Ectodermal cell (in vitro differentiated cells): ENCODE measurements at regions not wholly inside any gene's neighbourhood (a gene's known extent, or its start where the extent isn't known, plus 50 kb on each side); places are given as distances from the start of the nearest gene placed in this dataset.

Source experiments
- H3K27ac ChIP-seq: 2 replicates; pipeline ENCODE4 v1.7.0; 2013; ENCODE audit warnings: mild to moderate bottlenecking, low read depth, low read length; ENCODE audit not compliant: insufficient read depth, poor library complexity, severe bottlenecking
- H3K27me3 ChIP-seq: 2 replicates; pipeline ENCODE4 v1.7.0; 2013; ENCODE audit warnings: mild to moderate bottlenecking, low read length; ENCODE audit not compliant: insufficient read depth, control insufficient read depth, poor library complexity, severe bottlenecking
- H3K36me3 ChIP-seq: one replicate; pipeline ENCODE4 v1.7.0; 2013; ENCODE audit warnings: low read length; ENCODE audit not compliant: control insufficient read depth, insufficient read depth
- H3K4me1 ChIP-seq: one replicate; pipeline ENCODE4 v1.7.0; 2013; ENCODE audit warnings: low read length; ENCODE audit not compliant: control insufficient read depth, insufficient read depth
- H3K4me3 ChIP-seq: 2 replicates; pipeline ENCODE4 v1.7.0; 2013; ENCODE audit warnings: low read depth, low read length, control low read depth; ENCODE audit not compliant: insufficient read depth
- H3K9me3 ChIP-seq: 2 replicates; pipeline ENCODE4 v1.7.0; 2013; ENCODE audit warnings: mild to moderate bottlenecking, low read length, moderate library complexity; ENCODE audit not compliant: control insufficient read depth
- WGBS, 2 experiments: methylation state at CpG; one replicate each; pipeline ENCODE4 v1.1.7; 2013; ENCODE audit warnings: missing lambda C conversion rate in 2 of 2; 5-methylcytosine and 5-hydroxymethylcytosine counted together

DNA sequence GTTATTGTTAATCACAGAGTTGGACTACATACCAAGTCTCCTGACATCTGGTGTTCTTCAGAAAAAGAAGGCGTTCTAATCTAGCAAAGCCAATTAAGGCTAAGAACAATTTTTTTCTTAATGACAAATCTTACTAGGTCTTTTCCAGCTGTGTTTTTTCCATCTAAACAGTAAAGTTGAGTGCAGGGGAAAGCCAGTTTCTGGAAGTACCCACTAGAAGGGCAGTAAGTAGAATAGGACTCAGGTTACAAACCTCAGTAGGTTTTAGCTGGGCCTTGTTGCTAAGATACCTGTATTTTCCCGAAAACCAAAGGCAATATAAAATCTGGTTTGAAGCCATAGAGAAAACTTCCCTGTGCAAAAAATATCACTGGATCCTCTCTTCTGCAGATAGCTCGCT lies 351.9 kb downstream of the ETS1 start:
- no peak overlapping the region for H3K27ac ChIP-seq
- H3K9me3 ChIP-seq = no peaks in the 10 kb centered on the region
- WGBS, 2 experiments = 83 to 93% methylated on average over 3 of the region's 3 CpGs
- H3K4me1 ChIP-seq = peaks cover 6% of the 10 kb centered on the region
- no peaks in the 10 kb centered on the region for H3K36me3 ChIP-seq
- no peaks in the 10 kb centered on the region for H3K27me3 ChIP-seq
- no peak overlapping the region for H3K4me3 ChIP-seq

DNA sequence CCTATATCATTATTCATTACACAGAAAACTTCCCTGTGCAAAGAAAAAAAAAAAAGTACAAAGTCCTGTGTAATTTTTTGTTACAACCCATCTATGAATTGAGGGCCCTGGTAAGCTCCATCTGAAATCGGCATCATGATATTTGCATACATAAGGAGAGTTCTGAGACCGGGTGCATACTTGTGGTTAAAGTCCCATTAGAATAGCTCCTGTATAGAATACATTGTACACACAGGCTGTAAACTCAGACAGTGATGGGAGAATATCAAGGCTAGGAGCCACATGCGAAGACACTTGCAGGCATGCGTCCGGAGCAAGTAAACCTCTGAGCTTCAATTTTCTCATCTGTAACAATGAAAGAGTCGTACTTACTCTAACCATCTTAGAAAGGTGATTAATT lies 353.2 kb downstream of the ETS1 start:
- Histone ChIP-seq H3K4me3 (no peak overlapping the region), H3K36me3 (no peaks in the 10 kb centered on the region), H3K4me1 (peaks cover 6% of the 10 kb centered on the region), H3K27me3 (no peaks in the 10 kb centered on the region), H3K9me3 (no peaks in the 10 kb centered on the region), H3K27ac (no peak overlapping the region)
- WGBS, 2 experiments = 97% methylated on average over 5 to 6 of the region's 6 CpGs

DNA sequence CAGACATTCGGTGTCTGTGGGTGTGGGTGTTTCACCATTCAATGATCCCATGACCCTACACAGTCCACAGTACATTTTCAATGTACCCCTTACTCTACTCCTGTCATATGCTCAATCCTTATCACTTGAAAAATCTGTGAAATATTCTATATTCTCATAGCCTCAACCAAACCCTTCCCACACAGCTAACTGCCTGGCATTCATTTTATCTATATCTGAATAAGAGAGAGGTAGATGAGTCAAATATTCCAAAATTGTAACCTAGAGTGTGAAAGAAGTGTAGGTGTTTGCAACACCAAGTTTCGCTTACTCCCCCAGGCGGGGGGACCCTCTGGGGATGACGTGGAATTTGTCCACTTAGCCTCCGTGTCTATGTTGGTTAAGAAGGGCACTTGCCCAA lies 354.8 kb downstream of the ETS1 start:
- no peak overlapping the region for H3K4me3 ChIP-seq
- no peak overlapping the region for H3K27ac ChIP-seq
- 83 to 86% methylated on average over 5 of the region's 5 CpGs for WGBS, 2 experiments
- H3K36me3 ChIP-seq = no peaks in the 10 kb centered on the region
- H3K4me1 ChIP-seq = peaks cover 6% of the 10 kb centered on the region
- no peaks in the 10 kb centered on the region for H3K9me3 ChIP-seq
- H3K27me3 ChIP-seq = no peaks in the 10 kb centered on the region

DNA sequence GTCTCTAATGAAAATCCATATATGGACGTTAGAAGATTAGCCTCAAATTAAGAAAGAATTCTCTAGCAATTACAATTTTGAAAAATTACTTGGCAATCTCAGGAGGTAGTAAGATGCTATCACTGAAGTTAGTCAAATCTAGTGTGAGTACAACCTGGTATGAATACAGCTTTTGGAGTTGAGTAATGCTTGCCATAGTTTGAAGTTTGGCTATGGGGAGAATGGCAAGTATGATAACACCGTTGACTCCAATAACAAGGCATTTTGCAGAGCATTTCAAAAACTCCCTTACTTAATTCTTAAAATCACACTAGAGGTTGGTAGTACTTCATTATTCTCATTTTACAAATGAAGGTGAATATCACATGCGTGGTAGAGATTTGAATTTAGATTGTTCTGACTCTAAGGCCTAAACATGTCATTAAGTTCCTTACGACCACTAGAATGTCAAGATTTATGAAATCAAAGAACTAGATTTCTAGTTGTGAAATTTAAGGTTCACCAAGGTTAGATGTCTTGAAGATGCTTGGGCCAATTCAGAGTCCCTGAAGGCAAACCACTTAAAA lies 355.4 kb downstream of the ETS1 start:
- H3K27me3 ChIP-seq = no peaks in the 10 kb centered on the region
- WGBS, 2 experiments = 96% methylated on average over 3 of the region's 4 CpGs
- no peak overlapping the region for H3K27ac ChIP-seq
- H3K4me3 ChIP-seq = no peak overlapping the region
- H3K9me3 ChIP-seq = no peaks in the 10 kb centered on the region
- H3K4me1 ChIP-seq = peaks cover 6% of the 10 kb centered on the region
- H3K36me3 ChIP-seq = no peaks in the 10 kb centered on the region

DNA sequence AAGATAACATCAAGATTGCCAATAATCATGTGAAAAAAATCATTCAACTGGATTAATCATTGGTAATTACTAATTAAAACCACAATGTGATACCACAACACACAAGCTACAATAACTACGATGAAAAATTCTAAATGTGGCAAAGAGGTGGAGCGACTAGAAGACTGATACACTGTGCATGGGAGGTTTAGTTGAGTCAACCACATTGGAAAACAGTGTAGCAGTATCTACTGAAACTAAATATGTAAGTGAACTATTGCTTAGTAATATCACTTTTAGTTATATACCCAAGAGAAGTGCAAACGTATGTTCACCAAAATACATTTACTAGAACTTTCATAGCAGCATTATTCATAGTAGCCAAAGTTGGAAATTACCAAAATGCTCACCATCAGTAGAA lies 359.9 kb downstream of the ETS1 start:
- 93 to 96% methylated on average over 2 to 3 of the region's 3 CpGs for WGBS, 2 experiments
- no peaks in the 10 kb centered on the region for H3K27me3 ChIP-seq
- no peak overlapping the region for H3K27ac ChIP-seq
- no peaks in the 10 kb centered on the region for H3K9me3 ChIP-seq
- H3K36me3 ChIP-seq = no peaks in the 10 kb centered on the region
- no peaks in the 10 kb centered on the region for H3K4me1 ChIP-seq
- no peak overlapping the region for H3K4me3 ChIP-seq

DNA sequence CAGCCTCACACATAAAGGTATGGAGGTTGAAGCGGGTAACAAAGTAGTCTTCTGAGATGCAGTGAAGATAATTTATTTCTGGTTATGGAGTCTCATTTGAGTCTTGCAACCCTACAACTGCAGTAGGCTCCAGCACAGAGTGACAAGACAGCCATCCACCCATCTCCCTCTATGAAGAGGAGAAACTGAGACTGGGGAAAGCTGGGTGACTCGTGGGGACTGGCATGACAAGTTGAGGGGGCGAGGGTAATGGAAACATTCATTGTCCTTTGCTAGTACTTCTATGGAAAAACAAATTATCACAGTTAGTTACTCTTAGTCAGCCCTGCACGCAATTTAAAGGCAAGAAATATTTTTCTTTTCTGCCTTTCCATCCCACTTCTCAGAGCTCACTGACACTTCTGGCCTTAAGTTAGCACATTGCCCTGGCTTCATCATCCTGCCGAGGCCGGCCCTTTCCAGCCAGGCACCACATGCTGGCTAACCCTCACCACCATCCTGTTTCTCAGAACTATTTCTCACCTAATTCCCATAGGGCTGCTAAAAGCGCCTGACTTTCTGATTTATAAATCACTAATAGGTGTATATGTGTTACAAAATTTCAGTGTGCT lies 361.1 kb downstream of the ETS1 start:
- Histone ChIP-seq H3K9me3 (no peaks in the 10 kb centered on the region), H3K27me3 (no peaks in the 10 kb centered on the region), H3K4me3 (no peak overlapping the region), H3K36me3 (no peaks in the 10 kb centered on the region), H3K27ac (no peak overlapping the region), H3K4me1 (no peaks in the 10 kb centered on the region)
- 87% methylated on average over 6 to 7 of the region's 7 CpGs for WGBS, 2 experiments

DNA sequence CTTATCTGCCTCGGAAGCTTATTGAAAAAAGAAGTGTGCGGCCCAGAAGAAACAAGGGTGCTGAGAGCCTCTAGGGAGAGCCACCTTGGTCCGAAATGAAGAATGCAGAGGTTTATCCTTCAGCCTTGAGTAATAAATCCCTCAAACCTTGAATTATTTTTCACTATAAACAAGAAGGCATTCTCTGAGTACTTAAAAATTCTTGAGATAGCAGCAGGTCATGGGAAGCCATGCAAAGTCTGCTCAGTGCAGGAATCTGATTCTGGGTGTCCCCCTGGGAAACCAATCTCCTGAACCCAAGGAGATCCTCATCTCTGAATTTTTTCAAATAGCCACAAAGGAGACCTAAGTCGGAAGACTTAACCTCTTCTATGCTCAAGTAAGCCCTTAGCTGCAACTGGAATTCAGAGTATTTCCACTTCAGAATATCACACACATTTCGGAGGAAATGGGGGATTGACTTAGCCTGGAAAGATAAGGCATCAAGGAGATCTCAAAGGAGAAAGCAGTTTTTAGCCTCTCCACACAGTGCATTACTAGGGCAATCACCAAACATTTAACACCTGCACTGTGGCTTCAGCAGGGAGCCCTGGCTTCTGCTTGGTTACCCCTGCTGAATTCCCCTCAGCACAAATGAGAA lies 365.0 kb downstream of the ETS1 start:
- H3K27ac ChIP-seq = no peak overlapping the region
- H3K4me3 ChIP-seq = no peak overlapping the region
- no peaks in the 10 kb centered on the region for H3K27me3 ChIP-seq
- 88 to 93% methylated on average over 5 of the region's 5 CpGs for WGBS, 2 experiments
- H3K9me3 ChIP-seq = no peaks in the 10 kb centered on the region
- H3K36me3 ChIP-seq = no peaks in the 10 kb centered on the region
- H3K4me1 ChIP-seq = no peaks in the 10 kb centered on the region

DNA sequence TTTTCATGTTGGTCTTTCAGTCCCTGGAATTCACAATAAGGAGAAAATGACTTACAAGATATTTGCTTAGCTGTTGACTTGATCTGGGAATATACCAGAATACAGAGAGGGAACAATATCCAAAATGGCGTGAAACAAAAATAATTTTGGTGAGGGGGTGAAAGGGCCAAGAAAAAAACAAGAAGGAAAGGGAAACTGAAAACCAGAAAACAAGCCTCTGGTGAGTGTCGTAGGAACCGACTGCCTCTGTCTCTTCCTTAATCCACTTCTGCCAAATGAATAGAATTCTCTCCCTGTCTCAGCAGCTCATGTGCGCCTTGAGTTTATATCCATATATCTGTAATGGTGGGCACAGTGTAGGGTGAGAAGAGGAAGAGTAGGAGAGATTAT lies 367.6 kb downstream of the ETS1 start:
- Histone ChIP-seq H3K9me3 (no peaks in the 10 kb centered on the region), H3K4me1 (no peaks in the 10 kb centered on the region), H3K27me3 (no peaks in the 10 kb centered on the region), H3K4me3 (no peak overlapping the region), H3K27ac (no peak overlapping the region), H3K36me3 (no peaks in the 10 kb centered on the region)
- WGBS, 2 experiments = 88 to 97% methylated on average over 3 to 4 of the region's 4 CpGs

DNA sequence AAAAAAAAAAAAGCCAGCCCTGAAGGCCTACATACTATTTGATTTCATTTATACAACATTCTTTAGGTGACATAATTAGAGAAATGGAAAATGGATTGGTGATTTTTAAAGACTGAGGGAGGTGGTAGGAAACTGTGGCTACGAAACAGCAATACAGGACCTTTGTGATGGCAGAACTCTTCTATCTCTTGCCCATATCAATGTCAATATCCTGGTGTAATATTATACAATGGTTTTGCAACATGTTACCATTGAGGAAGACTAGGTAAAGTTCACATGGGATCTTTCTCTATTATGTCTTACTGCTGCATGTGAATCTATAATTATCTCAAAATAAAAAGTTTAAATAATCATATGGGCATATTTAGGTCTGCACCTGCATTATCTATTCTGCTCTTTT lies 371.2 kb downstream of the ETS1 start:
- Histone ChIP-seq H3K36me3 (no peaks in the 10 kb centered on the region), H3K4me1 (no peaks in the 10 kb centered on the region), H3K9me3 (no peaks in the 10 kb centered on the region), H3K27me3 (no peaks in the 10 kb centered on the region), H3K27ac (no peak overlapping the region), H3K4me3 (no peak overlapping the region)
- WGBS, 2 experiments = 60 to 92% methylated on average over 1 of the region's 1 CpG

DNA sequence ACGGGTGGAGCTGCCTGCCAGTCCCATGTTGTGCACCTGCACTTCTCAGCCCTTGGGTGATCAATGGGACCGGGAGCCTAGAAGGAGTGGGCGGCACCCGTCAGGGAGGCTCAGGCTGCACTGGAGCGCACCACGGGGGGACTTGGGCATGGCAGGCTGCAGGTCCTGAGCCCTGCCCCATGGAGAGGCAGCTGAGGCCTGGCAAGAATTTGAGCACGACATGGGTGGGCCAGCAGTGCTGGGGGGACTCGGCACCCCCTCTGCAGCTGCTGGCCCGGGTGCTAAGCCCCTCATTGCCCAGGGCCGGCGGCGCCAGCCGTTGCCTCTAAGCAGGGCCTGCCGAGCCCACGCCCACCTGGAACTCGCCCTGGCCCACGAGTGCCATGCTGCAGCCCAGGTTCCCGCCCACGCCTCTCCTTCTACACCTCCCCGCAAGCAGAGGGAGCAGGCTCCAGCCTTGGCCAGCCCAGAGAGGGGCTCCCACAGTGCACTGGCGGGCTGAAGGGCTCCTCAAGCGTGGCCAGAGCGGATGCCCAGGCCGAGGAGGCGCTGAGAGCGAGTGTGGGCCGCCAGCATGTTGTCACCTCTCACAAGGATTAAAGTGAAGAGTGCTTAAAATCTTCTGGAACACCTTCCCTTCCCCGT lies 372.0 kb downstream of the ETS1 start:
- Histone ChIP-seq H3K4me3 (no peak overlapping the region), H3K27me3 (no peaks in the 10 kb centered on the region), H3K36me3 (no peaks in the 10 kb centered on the region), H3K9me3 (no peaks in the 10 kb centered on the region), H3K4me1 (no peaks in the 10 kb centered on the region), H3K27ac (no peak overlapping the region)
- WGBS, 2 experiments = 92 to 95% methylated on average over 27 to 28 of the region's 28 CpGs
